ENCODE measurements at regions not wholly inside any gene's neighbourhood (a gene's known extent, or its start where the extent isn't known, plus 50 kb on each side); places are given as distances from the start of the nearest gene placed in this dataset.

DNA sequence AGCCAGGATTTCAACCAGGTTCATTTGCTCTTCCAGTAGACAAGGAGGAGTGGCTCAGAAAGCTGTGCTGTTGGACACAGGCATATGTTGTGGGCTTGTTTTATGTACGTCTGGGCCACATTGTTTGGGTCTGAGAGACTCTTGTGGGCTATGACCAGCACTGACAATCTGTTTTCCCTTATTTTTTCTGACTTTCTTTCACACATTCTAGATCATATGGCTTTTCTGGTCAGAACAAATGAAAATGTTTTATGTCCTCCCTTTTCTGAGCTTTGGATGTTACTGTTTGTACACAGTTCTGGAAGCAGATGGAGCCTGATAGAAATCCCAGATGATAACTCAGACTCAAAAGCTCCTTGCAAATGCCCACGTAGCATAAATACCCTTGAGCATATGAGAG is 85.8 kb upstream of the RGMA start:
- TF ChIP-seq, protein P1, sequence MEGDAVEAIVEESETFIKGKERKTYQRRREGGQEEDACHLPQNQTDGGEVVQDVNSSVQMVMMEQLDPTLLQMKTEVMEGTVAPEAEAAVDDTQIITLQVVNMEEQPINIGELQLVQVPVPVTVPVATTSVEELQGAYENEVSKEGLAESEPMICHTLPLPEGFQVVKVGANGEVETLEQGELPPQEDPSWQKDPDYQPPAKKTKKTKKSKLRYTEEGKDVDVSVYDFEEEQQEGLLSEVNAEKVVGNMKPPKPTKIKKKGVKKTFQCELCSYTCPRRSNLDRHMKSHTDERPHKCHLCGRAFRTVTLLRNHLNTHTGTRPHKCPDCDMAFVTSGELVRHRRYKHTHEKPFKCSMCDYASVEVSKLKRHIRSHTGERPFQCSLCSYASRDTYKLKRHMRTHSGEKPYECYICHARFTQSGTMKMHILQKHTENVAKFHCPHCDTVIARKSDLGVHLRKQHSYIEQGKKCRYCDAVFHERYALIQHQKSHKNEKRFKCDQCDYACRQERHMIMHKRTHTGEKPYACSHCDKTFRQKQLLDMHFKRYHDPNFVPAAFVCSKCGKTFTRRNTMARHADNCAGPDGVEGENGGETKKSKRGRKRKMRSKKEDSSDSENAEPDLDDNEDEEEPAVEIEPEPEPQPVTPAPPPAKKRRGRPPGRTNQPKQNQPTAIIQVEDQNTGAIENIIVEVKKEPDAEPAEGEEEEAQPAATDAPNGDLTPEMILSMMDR (IDR thresholded peaks at IDR 0.05): no peak
- no peak for TF ChIP-seq POLR2A (IDR thresholded peaks at IDR 0.05)
